Brain microvascular endothelial cell (primary cell): ENCODE measurements at regions not wholly inside any gene's neighbourhood (a gene's known extent, or its start where the extent isn't known, plus 50 kb on each side); places are given as distances from the start of the nearest gene placed in this dataset.

Experiments
- DNase-seq: peaks from one replicate; pipeline ENCODE4 v3.0.0-alpha.2; 2020
- H3K27ac ChIP-seq: fragments of 250-450 bp; sonication (Bioruptor Pico); 2 replicates; pipeline ENCODE4 v1.5.1; 2020; ENCODE audit warnings: mild to moderate bottlenecking, moderate library complexity
- H3K27me3 ChIP-seq: fragments of 250-450 bp; sonication (Bioruptor Pico); replicated peaks from 2 replicates; pipeline ENCODE4 v1.5.1; 2020; ENCODE audit warnings: mild to moderate bottlenecking
- H3K36me3 ChIP-seq: fragments of 250-450 bp; sonication (Bioruptor Pico); replicated peaks from 2 replicates; pipeline ENCODE4 v1.5.1; 2020; ENCODE audit warnings: mild to moderate bottlenecking
- H3K4me3 ChIP-seq: 2 replicates; pipeline ENCODE4 v1.5.1; 2011; ENCODE audit warnings: low read depth, mild to moderate bottlenecking, control low read depth, low read length, moderate library complexity
- CTCF ChIP-seq: IDR thresholded peaks from 2 replicates; pipeline ENCODE4 v1.5.1; 2011; ENCODE audit warnings: low read depth, mild to moderate bottlenecking, moderate library complexity, low read length, control low read depth, inconsistent platforms; ENCODE audit errors: missing control alignments
- in situ Hi-C: cut with HindIII; loops from 2 replicates; pipeline ENCODE4 v1.10.0; 2017; ENCODE audit warnings: low sequenced_read_pairs, low pct_ligation_motif_present

- no peak overlapping the region for H3K27ac ChIP-seq
- in situ Hi-C loops: no loop called here
- no peaks in the 10 kb centered on the region for H3K36me3 ChIP-seq
- H3K27me3 ChIP-seq: no peaks in the 10 kb centered on the region
- no peak for TF ChIP-seq CTCF
- no peak overlapping the region for H3K4me3 ChIP-seq
- DNase-seq: no peak
Observed at GRCh38 chr5:148915224-148915817, 88.9 kb downstream of the ADRB2 start.

GRCh38 chr5:148920646-148921288 lies 94.4 kb downstream of the ADRB2 start:
- DNase-seq: no peak
- Histone ChIP-seq H3K27ac (no peak overlapping the region), H3K4me3 (no peak overlapping the region), H3K27me3 (no peaks in the 10 kb centered on the region), H3K36me3 (no peaks in the 10 kb centered on the region)
- no peak for TF ChIP-seq CTCF
- in situ Hi-C loops: no loop called here

- Histone ChIP-seq H3K36me3 (no peaks in the 10 kb centered on the region), H3K4me3 (no peak overlapping the region), H3K27me3 (no peaks in the 10 kb centered on the region), H3K27ac (no peak overlapping the region)
- in situ Hi-C loops: no loop called here
- DNase-seq: no peak
- TF ChIP-seq CTCF: no peak
Observed at GRCh38 chr5:148921350-148921749, 94.9 kb downstream of the ADRB2 start.

GRCh38 chr5:148922606-148923005 lies 96.2 kb downstream of the ADRB2 start:
- TF ChIP-seq CTCF: no peak
- no peak for DNase-seq
- Histone ChIP-seq H3K36me3 (no peaks in the 10 kb centered on the region), H3K27ac (no peak overlapping the region), H3K27me3 (no peaks in the 10 kb centered on the region), H3K4me3 (no peak overlapping the region)
- in situ Hi-C loops: no loop called here

DNA sequence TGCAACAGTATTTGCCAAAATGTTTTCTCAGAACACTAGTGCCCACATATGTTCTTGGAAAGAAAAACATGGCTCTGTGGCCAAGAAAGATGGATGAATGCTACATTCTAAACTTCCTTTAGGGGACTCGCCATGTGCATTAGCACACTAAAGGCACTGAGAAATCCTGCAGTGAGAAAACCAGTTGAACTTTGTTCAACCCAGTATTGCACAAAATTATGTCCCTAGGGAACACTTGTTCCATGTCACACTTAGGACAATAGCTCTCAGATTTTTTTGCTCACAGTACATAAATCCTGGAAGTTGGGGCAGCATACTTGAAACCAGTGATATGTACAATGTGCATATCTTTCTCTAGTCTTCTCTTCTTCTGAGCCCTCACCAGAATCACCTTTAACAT lies 96.6 kb downstream of the ADRB2 start:
- in situ Hi-C loops: no loop called here
- H3K27me3 ChIP-seq: no peaks in the 10 kb centered on the region
- no peak for TF ChIP-seq CTCF
- H3K36me3 ChIP-seq: no peaks in the 10 kb centered on the region
- H3K4me3 ChIP-seq: no peak overlapping the region
- no peak overlapping the region for H3K27ac ChIP-seq
- DNase-seq: no peak

GRCh38 chr5:148924817-148925216 lies 98.4 kb downstream of the ADRB2 start:
- Histone ChIP-seq H3K27me3 (no peaks in the 10 kb centered on the region), H3K4me3 (no peak overlapping the region), H3K27ac (no peak overlapping the region), H3K36me3 (no peaks in the 10 kb centered on the region)
- no peak for DNase-seq
- in situ Hi-C loops: no loop called here
- TF ChIP-seq CTCF: no peak
